HG03469 (cell line): ENCODE measurements at regions not wholly inside any gene's neighbourhood (a gene's known extent, or its start where the extent isn't known, plus 50 kb on each side); places are given as distances from the start of the nearest gene placed in this dataset.

Experiments
- ATAC-seq: cut with Tn5 transposase; IDR thresholded peaks from one replicate; pipeline ENCODE4 v1.9.1; 2021; ENCODE audit warnings: mild to moderate bottlenecking, moderate library complexity, moderate number of reproducible peaks; ENCODE audit not compliant: unreplicated experiment

DNA sequence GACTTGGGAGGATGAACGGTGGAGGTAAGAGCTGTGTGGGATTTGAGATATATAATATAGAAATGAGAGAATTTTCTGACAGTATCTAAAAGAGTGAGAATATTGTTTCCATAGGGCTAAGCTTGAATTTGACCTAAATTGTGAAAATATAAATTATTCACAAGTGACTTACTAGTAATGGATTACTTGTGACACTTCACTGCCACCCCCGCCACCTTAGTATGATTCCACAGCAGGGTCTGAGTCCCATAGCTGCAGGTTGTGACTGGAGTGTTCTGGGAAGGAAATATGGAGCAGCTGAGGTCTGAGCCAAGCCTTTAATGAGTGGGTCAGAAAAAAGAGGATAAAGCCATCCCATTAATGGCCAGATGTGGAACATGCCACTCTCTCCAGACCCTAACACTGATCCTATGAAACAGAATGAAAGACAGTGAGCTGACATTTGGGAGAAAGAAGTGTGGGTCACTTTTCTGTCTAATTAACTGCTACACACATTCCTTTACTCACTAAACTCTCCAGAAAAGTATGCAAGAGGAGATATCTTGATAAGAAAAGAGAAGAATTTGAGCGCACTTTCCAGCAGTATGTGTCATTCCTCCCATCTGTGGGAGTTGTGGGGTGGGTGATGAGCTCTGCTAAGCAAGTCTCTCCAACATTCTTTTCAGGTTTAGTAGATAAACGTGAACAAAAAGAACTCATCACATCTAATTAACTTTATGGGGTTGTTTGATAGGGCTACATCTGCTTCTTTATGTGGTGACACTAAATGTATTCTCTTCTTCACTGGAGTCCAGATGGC, 1193.4 kb downstream of the SORCS3 start:
- no peak for ATAC-seq

DNA sequence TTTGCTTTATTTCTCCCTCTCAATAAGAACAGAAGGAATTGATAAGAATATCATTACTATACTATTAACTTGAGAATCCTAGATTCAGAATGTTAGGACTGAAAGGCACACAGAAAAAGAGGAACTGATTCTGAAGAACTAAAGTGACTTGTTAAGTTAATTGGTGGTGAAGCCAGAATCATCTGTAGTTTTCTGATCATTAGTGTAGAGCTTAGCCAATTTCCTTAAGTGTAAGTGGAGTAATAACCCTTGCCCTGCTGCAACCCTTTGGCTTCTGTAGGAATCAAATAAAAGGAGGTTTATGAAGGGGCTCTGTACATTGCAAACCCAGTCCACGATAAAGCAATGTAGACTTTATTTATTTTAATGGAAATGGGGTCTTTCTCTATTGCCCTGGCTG, 1186.0 kb downstream of the SORCS3 start:
- no peak for ATAC-seq

DNA sequence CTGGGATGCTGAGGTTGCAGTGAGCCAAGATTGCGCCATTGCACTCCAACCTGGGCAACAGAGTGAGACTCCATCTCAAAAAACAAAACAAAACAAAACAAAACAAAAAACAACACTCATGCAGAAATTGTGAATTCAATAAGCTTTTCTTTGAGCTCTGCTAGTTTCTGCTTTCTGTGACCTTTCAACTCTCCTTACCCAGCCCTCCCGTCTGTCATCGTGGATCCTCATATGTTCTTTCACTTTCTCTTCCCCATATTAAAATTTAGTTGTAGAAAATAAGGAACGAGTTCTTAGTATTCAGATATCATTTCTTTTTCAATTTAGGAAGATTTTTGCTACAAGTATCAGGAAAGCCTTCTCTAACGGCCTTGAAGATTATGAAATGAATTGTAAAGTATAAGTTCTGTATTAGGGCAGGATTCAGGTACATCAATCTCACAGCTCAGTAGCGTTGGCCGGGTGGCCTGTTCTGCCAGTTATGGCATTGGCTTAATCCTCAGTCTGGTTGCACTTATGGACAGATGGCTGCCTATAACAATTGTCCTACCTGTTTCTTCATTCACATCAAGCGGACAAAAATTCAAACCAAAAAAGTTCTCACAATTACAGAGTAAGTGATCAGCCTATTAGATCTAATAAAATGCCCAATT, 1167.0 kb downstream of the SORCS3 start:
- ATAC-seq = no peak

DNA sequence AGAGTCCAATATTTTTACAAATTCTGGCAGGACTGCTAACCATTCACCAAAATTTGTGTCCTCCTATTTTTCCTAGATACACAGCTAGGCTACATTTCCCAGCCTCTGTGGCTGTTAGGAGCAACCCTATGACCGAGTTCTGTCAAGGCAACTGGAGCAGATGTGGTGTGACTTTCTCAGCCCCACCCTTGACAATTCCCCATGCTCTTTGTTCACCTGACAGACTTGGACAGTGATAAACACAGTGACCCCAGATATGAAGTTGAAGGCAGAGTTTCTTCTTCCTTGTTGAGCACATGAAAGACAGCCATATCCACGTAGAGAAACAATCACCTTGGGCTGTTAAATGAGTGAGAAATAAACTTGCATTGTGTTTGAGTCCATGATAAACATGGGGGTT, 1162.1 kb downstream of the SORCS3 start:
- ATAC-seq = no peak

DNA sequence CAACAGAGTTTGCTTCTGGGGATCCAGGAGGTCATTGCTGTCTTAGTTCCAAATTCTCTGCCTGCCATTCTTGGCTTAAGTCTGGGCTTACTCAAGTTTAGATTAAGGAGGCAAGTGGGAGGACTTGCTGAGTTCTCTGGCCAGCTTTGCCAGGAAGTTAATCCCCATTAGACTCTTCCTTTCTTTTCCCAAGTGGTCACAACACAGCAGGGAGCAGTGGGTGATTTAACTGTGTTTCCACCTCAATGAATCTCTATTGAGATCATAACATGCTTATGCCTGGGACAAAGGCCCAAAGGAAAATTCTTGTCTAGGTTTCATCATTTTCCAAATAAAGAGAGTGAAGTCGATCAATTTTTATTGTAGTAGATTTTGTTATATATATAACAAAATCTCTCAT, 1159.6 kb downstream of the SORCS3 start:
- no peak for ATAC-seq

DNA sequence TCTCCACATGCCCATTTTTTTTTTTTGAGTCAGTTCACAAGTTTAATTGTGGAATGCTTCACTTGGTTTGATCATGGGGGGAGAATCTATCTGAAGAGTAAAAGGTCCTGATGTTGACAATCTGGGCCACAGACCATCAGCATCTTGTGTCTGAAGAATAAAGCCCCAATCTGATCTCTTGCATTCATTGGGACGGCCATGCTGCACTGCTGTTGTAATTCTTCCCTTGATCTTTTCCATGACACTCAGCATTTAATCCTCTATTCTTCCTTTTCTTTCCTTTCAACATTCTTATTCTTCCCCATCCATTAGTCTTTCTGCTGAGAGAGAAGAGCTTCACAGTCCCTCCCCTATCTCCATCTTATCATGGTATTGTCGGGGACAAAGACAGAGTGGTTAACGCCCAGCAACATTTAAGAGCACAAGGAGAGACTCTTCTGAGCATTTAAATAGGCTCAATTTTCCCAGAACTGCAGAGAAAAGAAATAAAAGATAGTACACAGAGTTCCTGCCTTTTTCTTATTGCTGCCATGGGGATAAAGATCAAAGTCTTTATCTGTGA, 1157.3 kb downstream of the SORCS3 start:
- ATAC-seq = no peak

DNA sequence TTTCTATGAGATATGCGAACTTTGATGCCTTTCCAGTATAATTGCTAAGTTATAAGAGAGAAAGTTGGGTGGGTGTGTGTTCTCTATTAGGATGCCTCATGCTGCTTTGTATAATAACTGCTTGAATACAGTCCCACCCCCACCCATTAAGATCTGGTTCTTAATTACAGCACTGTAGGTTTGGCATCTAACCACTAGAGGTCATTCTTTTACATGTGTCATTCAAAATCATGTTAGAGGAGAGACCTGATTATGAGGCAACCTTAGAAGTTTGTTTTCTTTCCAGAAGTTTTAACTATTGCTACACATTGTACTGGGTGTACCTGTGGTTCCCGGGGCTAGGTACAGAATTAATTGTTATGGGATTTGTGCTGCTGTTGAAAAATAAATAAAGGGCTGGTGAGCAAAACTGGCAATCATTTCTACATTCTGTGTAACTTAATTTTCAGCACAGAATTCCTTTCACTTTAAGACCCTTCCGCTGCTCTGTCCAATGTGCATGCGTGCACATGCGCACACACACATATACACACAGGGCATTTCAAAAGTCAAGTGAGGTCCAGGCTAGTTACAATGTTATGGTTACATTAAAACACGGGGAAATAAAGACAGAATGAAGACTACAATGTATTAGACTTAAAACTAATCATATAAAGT, 1156.3 kb downstream of the SORCS3 start:
- no peak for ATAC-seq

DNA sequence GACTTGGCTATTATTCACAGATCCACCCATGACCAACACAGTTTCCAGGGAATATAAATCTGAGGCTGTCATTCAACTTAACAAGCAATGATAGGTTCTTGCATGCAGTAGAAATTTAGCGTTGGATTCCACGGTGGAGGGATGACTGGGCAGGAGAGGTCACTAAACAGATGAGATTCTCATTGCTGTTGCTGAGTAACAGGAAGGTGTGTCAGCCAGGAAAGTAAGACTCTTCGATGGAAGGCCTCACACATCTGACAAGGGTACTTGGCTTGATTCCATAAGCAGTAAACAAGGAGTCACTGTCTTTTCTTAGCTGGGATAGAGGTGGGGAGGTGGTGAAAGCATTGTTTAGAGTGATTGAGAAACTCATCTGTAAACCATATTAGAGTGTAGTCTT, 1152.0 kb downstream of the SORCS3 start:
- no peak for ATAC-seq

DNA sequence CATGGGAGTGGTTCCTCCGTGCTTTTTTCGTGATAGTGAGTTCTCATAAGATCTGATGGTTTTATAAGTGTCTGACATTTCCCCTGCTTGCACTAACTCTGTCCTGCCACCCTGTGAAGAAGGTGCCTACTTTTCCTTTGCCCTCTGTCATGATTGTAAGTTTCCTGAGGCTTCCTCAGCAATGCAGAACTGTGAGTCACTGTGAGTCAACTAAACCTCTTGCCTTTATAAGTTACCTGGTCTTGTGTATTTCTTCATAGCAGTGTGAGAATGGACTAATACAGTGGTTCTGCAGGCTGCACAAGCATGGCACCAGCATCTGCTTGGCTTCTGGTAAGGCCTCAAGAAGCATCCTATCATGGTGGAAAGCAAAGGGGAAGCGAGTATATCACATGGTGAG, 1144.6 kb downstream of the SORCS3 start:
- no peak for ATAC-seq

DNA sequence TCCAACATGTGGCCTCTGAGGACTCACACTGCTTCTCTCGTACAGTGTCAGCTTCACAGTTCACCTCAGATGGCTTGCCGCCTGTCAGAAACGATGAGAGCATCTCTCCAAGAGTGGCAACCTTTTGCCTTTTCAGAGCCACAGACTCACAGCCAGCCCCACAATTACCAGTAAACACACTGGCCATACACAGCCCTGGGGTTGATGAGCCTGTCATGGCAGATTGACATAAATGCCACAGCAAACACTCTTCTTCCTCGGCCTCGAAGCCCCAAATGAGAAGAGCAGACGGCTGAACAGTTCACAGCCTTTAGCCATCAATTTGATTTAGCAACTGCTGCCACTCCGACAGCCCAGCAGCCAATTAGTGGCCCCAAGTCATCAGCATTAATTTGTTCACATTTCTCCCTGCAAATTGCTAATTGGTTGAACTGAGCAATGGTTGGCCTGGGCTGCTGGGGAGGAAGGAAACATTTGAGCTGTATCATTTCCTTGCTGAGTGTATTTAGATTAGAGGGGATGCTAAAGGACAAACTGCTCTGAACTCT, 1142.9 kb downstream of the SORCS3 start:
- no peak for ATAC-seq

DNA sequence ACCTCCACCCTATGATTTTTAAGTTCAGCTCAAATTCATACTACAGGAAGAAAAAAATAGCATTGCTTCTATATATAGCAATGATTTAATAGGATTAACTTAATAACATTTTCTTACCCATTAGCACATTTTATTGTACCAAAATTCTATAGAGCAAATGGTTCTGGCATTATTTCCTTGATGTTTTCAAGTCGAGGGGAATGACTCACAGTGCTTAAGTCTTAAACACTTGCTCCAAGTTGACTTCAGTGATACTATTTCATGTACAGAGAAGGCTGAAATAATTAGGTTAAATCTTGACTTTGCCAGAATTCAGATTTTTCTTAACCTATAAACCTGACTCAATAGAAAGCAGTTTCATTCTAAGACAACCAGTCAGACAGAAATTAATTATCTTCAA, 1133.8 kb downstream of the SORCS3 start:
- ATAC-seq = no peak

DNA sequence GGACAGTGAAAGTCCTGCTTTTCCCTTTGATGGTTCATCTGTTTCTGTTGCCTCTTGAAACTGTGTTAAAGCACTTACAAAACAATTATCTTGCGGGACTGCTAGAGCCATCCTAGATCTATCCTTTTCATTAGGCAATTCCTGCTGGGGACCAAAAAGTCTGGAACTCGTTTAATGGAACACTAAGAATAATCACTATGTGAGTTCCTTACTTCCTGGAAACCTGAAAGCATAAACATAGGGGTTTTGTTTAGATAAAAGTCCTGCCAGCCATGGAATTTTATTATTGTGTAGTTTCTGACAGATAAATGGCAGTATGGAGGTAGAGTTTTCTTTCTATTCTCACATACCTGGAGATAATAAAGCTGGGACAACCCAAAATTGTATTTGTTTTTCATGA, 1133.3 kb downstream of the SORCS3 start:
- no peak for ATAC-seq

DNA sequence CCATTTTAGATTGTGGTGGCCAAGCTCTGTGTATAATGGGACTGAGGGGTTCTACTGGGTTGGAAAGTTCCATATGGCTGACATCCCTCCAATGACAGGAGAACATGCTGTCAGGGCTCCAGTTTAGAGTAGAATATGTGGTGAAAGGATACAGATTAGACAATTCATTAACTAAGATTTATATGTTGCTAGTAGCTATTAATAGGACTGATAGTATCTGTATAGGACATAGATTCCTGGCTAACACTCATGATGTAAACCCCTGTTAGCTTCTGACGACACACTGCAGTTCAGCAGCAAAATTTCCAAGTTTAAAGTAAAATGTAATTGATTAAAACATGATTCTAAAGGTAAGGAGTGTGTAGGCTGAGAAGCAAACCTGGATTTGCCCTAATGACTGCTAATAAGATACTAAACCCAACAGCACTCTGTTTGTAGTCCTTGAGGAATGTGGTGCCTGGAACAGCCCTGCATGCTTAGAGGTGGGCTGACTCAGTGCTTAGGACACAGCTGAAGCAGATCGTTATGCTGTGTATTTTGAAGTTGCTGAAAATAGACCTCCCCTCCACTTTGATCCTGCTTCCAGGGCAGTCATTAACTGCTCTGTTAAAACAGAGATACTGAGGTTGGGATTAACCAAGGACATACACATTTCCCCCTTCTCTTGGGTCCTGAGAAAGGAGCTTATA, 1129.6 kb downstream of the SORCS3 start:
- ATAC-seq = no peak

DNA sequence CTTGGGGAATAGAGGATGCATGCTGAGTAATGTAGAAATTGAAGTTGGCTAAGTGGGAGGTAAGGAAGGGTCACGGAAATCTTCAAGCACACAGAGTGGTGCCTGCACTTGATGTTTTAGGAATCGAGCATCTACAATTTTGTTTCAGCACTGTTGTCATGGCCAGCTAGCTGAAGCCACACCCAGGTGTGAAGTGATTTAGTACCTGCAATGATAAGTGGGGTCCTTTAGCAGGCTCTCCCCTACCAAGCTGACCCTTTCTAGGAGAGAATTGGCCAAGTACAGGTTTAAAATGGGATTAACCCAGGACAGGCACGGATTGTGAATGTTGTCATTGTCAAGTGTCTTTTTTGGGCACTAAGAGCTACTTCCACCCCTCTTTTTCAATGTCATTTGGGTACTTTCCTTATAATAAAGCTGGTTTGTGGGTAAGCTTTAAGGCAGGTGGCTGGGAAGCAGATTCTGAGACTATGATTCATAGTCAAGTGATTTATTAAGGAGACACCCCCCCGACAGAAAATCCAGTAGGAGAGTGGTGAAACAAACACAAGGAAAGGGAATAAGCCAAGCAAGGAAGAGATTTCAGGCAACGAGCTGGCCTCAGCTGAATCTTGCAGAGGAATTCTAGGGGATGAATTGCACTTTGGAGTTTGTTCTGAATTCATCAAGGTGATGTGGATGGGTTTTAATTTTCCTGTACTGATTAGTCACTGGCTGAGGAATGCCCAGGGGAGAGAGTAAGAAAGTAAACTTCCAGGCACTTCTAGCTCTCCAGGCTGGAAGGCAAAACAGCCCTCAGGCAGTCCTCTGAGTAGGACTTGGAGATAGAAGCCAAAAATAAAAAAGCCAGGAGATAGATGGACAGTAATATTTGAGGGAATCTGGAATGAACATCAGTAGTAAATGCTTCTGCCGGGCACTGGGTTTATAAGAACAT, 1128.4 kb downstream of the SORCS3 start:
- no peak for ATAC-seq

DNA sequence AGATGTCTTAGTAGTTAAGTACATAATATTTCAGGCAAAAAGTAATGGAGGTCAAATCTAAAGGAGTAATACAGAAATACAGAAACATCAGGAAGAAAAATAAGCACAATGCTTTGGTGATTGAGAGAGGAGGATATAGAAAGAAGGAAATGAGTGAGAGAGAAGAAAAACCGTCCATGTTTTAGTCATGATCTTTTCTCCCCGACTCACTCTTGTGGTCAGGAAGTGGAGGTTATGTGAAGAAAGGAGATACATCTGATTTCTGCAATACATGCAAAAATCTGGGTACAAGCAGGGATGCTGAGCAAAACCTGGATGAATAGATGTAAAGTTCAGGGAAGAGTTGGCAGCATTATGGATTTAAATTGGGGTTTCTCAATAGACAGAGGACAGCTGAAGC, 1122.5 kb downstream of the SORCS3 start:
- no peak for ATAC-seq

DNA sequence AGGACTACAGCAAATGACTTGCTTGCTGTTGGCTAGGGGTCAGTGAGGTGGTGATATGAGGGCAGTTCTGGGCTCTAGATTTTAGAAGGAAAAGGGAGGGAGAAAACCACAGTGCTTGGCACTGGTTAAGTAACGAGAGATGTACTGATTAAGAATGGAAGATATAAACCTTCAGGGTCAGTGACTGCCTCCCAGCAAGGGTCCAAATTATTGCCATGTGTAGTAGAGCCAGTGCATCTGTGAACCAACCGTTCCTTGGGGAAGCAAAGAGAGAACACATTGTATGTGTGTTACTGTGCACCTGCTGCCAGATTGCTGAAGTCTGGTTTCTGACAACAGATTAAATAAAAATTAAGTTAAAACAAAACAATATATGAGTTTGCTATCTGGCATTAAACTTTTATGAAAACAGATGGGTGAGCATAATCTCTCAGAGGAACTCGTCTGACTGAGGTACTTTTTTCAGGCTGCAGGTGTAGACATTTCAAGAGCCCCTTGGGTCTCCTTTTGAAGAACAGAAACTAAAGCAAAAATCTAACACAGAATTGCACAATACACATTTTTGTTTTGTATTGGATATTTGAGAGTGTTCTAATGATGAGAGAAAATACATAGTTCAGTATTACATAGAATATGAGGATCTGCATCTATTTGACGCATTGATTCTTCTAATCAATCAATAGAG, 1120.6 kb downstream of the SORCS3 start:
- no peak for ATAC-seq

DNA sequence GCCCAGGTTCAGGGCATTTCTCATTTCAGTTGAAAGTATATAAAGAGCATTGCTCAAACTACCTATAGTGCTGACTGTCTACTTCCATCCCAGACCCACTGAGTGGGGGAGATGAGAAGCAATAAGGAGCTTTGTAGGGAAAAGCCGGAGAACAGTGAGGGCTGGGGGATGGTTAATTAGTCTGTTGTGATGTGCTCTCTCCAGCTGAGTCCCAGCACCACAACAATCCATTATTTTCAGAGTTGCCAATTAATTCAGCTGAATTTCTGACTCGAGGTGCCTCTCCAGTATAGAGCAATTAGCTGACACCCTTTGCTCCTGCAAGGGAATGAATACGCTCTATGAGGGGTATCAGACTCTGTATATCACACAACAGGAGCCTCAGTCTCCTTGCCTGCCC, 1118.6 kb downstream of the SORCS3 start:
- no peak for ATAC-seq

DNA sequence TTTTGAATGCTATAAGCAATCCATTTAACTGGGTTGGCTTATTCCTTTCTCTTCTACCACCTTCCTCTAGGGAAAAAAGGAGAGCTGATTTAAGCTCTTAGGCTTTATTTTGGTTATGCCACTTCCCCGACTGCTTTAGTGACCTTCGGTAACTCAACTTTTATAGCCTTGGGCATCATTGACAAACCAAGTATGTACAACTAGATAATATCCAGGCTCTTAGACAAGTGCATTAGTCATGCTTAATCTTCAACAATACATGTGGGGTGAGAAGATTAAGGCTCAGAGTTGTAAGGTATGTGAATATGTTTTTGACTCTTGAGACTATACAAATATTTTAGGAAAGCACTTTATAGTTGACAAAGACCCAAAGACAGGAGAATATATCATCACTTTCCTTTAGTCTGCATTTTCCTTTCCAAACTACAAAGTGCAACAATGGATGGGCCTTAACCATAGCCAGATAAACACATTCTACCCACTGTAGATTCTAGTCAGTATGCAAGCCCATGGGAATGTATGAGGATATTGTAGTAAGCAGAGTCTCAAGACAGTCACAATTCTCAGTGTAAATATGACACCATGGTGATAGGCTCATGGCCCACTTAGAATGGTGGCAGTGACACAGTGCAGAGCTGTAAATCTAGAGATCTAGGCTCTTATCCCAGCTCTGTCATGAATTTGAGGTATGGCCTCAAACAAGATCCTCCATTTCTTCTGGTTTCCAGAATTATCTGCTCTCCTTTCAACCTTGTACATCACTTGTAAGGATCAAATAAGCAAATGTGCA, 1117.3 kb downstream of the SORCS3 start:
- ATAC-seq = no peak
